Esophagus squamous epithelium (tissue), 4 donors: ENCODE measurements at regions not wholly inside any gene's neighbourhood (a gene's known extent, or its start where the extent isn't known, plus 50 kb on each side); places are given as distances from the start of the nearest gene placed in this dataset.
"Not testable (repeated sequence)": the region's sequence is repeated elsewhere in the genome, so short reads cannot be mapped to it uniquely, and the experiment has no call there.

Source experiments
- CTCF ChIP-seq, 6 experiments: fragments of 450-650 bp in 4 of 6; fragments of 200-600 bp in 2 of 6; sonication (generic) in 2 of 6; IDR thresholded peaks; one replicate each; pipeline ENCODE4 v1.5.1; 2016 to 2019; ENCODE audit warnings: antibody characterized with exemption in 6 of 6, mild to moderate bottlenecking in 4 of 6, moderate library complexity in 4 of 6
- POLR2A ChIP-seq, 4 donors: fragments of 450-650 bp; IDR thresholded peaks; one replicate each; pipeline ENCODE4 v1.6.1; 2017; ENCODE audit warnings: antibody characterized with exemption in 4 of 4, mild to moderate bottlenecking in 4 of 4, moderate library complexity in 3 of 4

GRCh38 chr4:118630897-118631296, 54.3 kb upstream of the METTL14 start:
- not testable (repeated sequence) for TF ChIP-seq CTCF, POLR2A (IDR thresholded peaks at IDR 0.05)
